GM20000 (cell line): ENCODE measurements at regions not wholly inside any gene's neighbourhood (a gene's known extent, or its start where the extent isn't known, plus 50 kb on each side); places are given as distances from the start of the nearest gene placed in this dataset.

Source experiments
- DNase-seq: peaks from one replicate; pipeline ENCODE4 v3.0.0; 2012; ENCODE audit warnings: low spot score
- TF ChIP-seq, protein P1 (sequence below): IDR thresholded peaks from 2 replicates; pipeline ENCODE4 v1.5.1; 2012; ENCODE audit warnings: mild to moderate bottlenecking, control low read depth; ENCODE audit errors: extremely low read depth, missing control alignments

DNA sequence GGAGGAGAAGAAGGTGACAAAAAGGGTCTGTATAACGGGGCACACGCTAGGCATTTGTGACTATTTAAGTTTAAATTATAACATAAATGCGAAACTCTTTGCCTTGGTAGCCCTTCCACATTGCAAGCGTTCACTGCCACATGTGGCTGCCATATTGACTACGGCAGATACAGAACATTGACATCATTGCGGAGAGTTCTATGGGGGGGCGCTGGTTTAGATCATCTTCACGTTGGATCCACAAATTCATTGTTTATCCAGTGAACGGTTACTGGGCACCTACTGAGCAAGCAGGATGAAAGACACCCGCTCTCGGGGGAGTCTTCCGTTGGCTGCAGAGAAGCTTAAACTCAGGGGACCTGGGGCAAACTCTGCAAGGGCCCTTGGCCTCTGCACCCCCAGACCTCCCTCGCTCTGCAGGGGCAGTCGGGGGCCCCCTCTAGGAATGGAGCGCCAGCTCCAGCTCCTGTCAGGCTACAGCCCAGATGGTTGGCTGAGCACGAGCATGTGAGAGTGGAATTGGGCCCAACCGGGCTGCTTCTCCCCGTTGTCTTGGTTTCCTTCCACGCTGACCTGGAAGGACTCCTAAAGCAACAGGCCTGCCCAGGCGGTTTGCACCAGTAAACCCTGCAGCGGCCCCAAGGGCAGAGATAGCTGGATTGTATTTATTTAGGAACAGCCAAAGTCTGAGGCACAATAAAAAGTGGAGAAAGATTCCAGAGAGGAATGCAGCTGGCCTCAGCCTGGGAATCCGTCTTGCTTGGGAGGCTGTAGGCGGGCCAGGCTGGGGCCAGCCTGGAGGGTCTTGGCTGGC lies 172.2 kb downstream of the SEC14L1 start:
- no peak for DNase-seq
- TF ChIP-seq, protein P1, sequence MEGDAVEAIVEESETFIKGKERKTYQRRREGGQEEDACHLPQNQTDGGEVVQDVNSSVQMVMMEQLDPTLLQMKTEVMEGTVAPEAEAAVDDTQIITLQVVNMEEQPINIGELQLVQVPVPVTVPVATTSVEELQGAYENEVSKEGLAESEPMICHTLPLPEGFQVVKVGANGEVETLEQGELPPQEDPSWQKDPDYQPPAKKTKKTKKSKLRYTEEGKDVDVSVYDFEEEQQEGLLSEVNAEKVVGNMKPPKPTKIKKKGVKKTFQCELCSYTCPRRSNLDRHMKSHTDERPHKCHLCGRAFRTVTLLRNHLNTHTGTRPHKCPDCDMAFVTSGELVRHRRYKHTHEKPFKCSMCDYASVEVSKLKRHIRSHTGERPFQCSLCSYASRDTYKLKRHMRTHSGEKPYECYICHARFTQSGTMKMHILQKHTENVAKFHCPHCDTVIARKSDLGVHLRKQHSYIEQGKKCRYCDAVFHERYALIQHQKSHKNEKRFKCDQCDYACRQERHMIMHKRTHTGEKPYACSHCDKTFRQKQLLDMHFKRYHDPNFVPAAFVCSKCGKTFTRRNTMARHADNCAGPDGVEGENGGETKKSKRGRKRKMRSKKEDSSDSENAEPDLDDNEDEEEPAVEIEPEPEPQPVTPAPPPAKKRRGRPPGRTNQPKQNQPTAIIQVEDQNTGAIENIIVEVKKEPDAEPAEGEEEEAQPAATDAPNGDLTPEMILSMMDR: no peak

DNA sequence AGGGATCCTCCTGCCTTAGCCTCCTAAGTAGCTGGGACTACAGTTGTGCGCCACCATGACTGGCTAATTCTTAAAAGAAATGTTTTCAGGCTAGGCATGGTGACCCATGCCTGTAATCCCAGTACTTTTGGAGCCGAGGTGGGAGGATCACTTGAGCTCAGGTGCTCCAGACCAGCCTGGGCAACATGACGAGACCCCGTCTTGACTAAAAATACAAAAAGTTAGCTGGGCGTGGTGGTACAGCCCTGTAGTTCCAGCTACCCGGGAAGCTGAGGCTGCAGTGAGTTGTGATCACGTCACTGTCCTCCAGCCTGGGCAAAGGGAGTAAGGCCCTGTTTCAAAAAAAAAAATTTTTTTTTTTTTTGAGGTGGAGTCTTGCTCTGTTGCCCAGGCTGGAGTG lies 173.1 kb downstream of the SEC14L1 start:
- no peak for DNase-seq
- TF ChIP-seq, protein P1: no peak

DNA sequence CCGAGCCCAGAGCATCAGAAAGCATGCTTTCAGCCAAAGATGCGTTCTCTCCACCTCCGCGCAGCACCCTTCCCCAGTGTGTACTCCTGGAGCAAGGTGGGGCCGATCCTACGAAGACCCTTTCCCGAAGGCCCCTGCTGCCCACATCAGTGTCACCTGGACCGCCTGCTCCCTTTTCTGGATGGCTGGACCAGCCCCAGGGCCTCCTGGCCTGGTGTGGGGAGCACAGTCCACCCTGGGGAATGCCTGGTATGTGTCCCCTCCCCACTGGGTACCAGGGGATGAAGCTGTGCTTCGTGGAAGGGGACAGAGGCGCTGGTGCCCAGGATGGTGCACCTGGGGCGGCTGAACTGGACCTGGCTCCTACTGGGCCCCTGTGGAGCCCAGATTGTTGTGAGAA lies 173.8 kb downstream of the SEC14L1 start:
- TF ChIP-seq, protein P1: no peak
- DNase-seq: no peak

DNA sequence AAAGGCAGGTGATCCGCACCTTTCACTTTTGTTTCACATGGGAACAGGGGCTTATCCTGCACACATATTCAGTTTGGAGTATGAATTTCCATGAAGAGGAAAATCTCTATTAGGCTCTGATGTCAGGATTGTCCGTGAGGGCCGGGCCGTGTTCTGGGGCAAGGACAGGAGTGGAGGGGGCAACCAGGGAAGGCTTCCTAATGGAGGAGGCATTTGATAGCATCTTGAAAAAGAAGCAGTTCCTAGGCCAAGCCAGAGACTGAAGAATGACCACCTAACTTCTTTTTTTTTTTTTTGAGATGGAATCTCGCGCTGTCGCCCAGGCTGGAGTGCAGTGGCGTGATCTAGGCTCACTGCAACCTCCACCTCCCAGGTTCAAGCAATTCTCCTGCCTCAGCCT lies 174.2 kb downstream of the SEC14L1 start:
- no peak for DNase-seq
- TF ChIP-seq, protein P1: no peak

DNA sequence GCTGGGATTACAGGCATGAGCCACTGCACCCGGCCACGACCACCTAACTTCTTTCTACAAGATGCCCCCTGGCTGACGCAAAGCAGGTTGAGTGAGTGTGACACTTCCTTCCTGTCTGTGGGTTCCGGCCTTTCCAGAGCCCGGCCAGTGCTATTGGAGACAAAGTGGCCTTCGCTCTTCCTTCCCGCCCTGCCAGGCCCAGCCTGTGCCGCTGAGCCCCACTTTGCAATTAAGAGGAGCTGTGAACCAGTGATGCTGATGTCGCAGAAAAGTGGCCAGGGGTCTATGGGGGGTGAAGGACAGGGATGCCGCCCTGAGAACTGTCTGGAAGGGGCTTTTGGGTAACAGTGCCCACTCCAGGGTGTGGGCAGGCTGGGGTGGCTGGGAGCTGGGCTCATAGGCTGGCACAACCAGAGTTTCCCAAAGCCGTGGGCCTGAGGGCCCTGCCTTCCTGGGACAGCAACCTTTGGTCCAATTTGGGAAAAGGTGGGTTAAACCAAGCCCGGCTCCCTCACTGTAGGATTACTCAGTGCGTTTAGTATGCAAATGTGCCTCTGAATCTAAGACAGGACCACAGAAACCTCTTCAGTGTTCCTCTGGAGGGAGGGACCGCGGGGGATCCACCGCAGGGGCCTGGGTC lies 174.9 kb downstream of the SEC14L1 start:
- TF ChIP-seq, protein P1: no peak
- no peak for DNase-seq

DNA sequence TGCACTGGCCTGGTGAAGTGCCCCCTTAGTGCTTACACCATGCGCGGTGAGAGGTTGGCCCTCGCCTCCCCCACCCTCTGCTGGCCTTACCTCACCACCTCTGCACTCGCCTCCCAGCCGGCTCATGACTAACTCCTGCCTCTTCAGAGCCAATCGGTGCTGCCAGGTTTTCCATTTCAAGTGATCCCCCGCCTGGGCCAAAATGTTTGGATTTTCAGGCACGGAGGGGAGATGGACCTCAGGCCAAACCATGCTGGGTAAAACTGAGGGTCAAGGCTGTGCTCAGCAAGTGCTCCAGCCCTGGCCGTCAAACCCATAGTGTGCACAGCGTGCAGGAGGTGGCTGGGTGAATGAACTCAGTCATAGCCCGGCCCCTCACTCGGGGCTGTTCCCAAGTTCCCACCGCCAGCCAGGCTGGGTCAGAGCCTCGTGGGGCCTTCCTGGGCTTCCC lies 175.4 kb downstream of the SEC14L1 start:
- no peak for DNase-seq
- TF ChIP-seq, protein P1: no peak

DNA sequence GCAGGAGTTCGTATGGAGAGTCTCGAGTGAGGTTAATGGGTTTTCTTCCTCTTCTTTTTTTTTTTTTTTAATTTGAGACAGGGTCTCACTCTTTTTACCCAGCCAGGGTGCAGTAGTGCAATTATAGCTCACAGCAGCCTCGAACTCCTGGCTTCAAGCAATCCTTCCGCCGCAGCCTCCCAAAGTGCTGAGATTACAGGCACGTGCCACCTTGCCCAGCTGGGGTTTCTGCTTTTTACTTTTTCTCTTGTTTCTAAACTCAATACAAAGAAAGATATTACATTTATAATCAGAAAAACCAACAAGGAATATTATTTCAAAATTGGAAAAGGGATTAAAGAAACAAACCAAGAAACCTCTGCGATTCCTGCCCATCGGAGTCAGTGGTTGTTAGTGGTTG lies 175.9 kb downstream of the SEC14L1 start:
- TF ChIP-seq, protein P1: no peak
- DNase-seq: no peak
